ENCODE measurements at regions not wholly inside any gene's neighbourhood (a gene's known extent, or its start where the extent isn't known, plus 50 kb on each side); places are given as distances from the start of the nearest gene placed in this dataset.

- ATAC-seq (no peak), DNase-seq (ENCODE audit: low spot score) (no peak)
- H3K27ac Mint-ChIP-seq = no peak overlapping the region
- H3K27me3 Mint-ChIP-seq = peaks cover 9 to 40% of the 10 kb centered on the region in 2 donors
- H3K4me1 Mint-ChIP-seq (ENCODE audit: low read depth in 2 of 2) = peaks cover 5 to 6% of the 10 kb centered on the region in 2 donors
- no peak overlapping the region for H3K4me3 Mint-ChIP-seq
- H3K9me3 Mint-ChIP-seq = peaks cover 5% of the 10 kb centered on the region
- H3K36me3 Mint-ChIP-seq = peaks cover 15% of the 10 kb centered on the region
Measured at GRCh38 chr6:2517401-2517800, 233.3 kb downstream of the MYLK4 start.

GRCh38 chr6:2516059-2516458 is 234.7 kb downstream of the MYLK4 start:
- H3K27me3 Mint-ChIP-seq = peaks cover 7 to 45% of the 10 kb centered on the region in 2 donors
- no peaks in the 10 kb centered on the region for H3K9me3 Mint-ChIP-seq
- H3K4me1 Mint-ChIP-seq (ENCODE audit: low read depth in 2 of 2) = no peaks in the 10 kb centered on the region
- ATAC-seq = no peak
- DNase-seq (ENCODE audit: low spot score) = no peak
- H3K36me3 Mint-ChIP-seq = peaks cover 10% of the 10 kb centered on the region
- H3K4me3 Mint-ChIP-seq = no peak overlapping the region
- no peak overlapping the region for H3K27ac Mint-ChIP-seq

GRCh38 chr6:2514965-2515543 is 235.7 kb downstream of the MYLK4 start:
- ATAC-seq (no peak), DNase-seq (ENCODE audit: low spot score) (no peak)
- no peaks in the 10 kb centered on the region for H3K4me1 Mint-ChIP-seq (ENCODE audit: low read depth in 2 of 2)
- H3K27ac Mint-ChIP-seq = no peak overlapping the region
- H3K9me3 Mint-ChIP-seq = no peaks in the 10 kb centered on the region
- H3K4me3 Mint-ChIP-seq = no peak overlapping the region
- H3K27me3 Mint-ChIP-seq = peaks cover 9 to 41% of the 10 kb centered on the region in 2 donors
- peaks cover 5% of the 10 kb centered on the region for H3K36me3 Mint-ChIP-seq

GRCh38 chr6:2512802-2513201 is 237.9 kb downstream of the MYLK4 start:
- DNase-seq (ENCODE audit: low spot score) (no peak), ATAC-seq (no peak)
- no peak overlapping the region for H3K27ac Mint-ChIP-seq
- H3K4me1 Mint-ChIP-seq (ENCODE audit: low read depth in 2 of 2) = no peaks in the 10 kb centered on the region
- H3K4me3 Mint-ChIP-seq = no peak overlapping the region
- no peaks in the 10 kb centered on the region for H3K36me3 Mint-ChIP-seq
- H3K9me3 Mint-ChIP-seq = no peaks in the 10 kb centered on the region
- peaks cover 11 to 43% of the 10 kb centered on the region in 2 donors for H3K27me3 Mint-ChIP-seq

- no peaks in the 10 kb centered on the region for H3K9me3 Mint-ChIP-seq
- ATAC-seq (no peak), DNase-seq (ENCODE audit: low spot score) (no peak)
- no peak overlapping the region for H3K27ac Mint-ChIP-seq
- H3K27me3 Mint-ChIP-seq = peaks cover 28 to 67% of the 10 kb centered on the region in 2 donors
- H3K4me3 Mint-ChIP-seq = no peak overlapping the region
- no peaks in the 10 kb centered on the region for H3K4me1 Mint-ChIP-seq (ENCODE audit: low read depth in 2 of 2)
- H3K36me3 Mint-ChIP-seq = no peaks in the 10 kb centered on the region
Measured at GRCh38 chr6:2510316-2510715, 240.4 kb downstream of the MYLK4 start.

GRCh38 chr6:2509711-2510110 is 241.0 kb downstream of the MYLK4 start:
- peaks cover 25 to 63% of the 10 kb centered on the region in 2 donors for H3K27me3 Mint-ChIP-seq
- DNase-seq (ENCODE audit: low spot score) (no peak), ATAC-seq (no peak)
- no peak overlapping the region for H3K4me3 Mint-ChIP-seq
- H3K9me3 Mint-ChIP-seq = no peaks in the 10 kb centered on the region
- H3K4me1 Mint-ChIP-seq (ENCODE audit: low read depth in 2 of 2) = no peaks in the 10 kb centered on the region
- H3K27ac Mint-ChIP-seq = no peak overlapping the region
- H3K36me3 Mint-ChIP-seq = no peaks in the 10 kb centered on the region

- peaks cover 29 to 62% of the 10 kb centered on the region in 2 donors for H3K27me3 Mint-ChIP-seq
- DNase-seq (ENCODE audit: low spot score) (no peak), ATAC-seq (no peak)
- no peaks in the 10 kb centered on the region for H3K4me1 Mint-ChIP-seq (ENCODE audit: low read depth in 2 of 2)
- H3K4me3 Mint-ChIP-seq = no peak overlapping the region
- no peaks in the 10 kb centered on the region for H3K9me3 Mint-ChIP-seq
- no peaks in the 10 kb centered on the region for H3K36me3 Mint-ChIP-seq
- H3K27ac Mint-ChIP-seq = no peak overlapping the region
Measured at GRCh38 chr6:2508071-2508470, 242.7 kb downstream of the MYLK4 start.

- Mint-ChIP-seq H3K36me3 (no peaks in the 10 kb centered on the region), H3K4me1 (ENCODE audit: low read depth in 2 of 2) (no peaks in the 10 kb centered on the region), H3K27ac (no peak overlapping the region), H3K27me3 (peaks cover 29 to 62% of the 10 kb centered on the region in 2 donors), H3K4me3 (no peak overlapping the region), H3K9me3 (no peaks in the 10 kb centered on the region)
- DNase-seq (ENCODE audit: low spot score) (no peak), ATAC-seq (no peak)
Measured at GRCh38 chr6:2507521-2508037, 243.1 kb downstream of the MYLK4 start.

- Mint-ChIP-seq H3K4me1 (ENCODE audit: low read depth in 2 of 2) (no peaks in the 10 kb centered on the region), H3K36me3 (no peaks in the 10 kb centered on the region), H3K9me3 (no peaks in the 10 kb centered on the region), H3K27ac (no peak overlapping the region), H3K27me3 (peaks cover 31 to 60% of the 10 kb centered on the region in 2 donors), H3K4me3 (no peak overlapping the region)
- DNase-seq (ENCODE audit: low spot score) = no peak
- no peak for ATAC-seq
Measured at GRCh38 chr6:2507016-2507415, 243.7 kb downstream of the MYLK4 start.

- Mint-ChIP-seq H3K4me1 (ENCODE audit: low read depth in 2 of 2) (no peaks in the 10 kb centered on the region), H3K4me3 (no peak overlapping the region), H3K9me3 (no peaks in the 10 kb centered on the region), H3K36me3 (no peaks in the 10 kb centered on the region), H3K27me3 (peaks cover 27 to 46% of the 10 kb centered on the region in 2 donors), H3K27ac (no peak overlapping the region)
- ATAC-seq (no peak), DNase-seq (ENCODE audit: low spot score) (no peak)
Measured at GRCh38 chr6:2505624-2506023, 245.1 kb downstream of the MYLK4 start.

GRCh38 chr6:2504495-2505064 is 246.1 kb downstream of the MYLK4 start:
- DNase-seq (ENCODE audit: low spot score) (no peak), ATAC-seq (peak in 1 of 2 donors; percentile 17)
- Mint-ChIP-seq H3K9me3 (no peaks in the 10 kb centered on the region), H3K27ac (no peak overlapping the region), H3K4me1 (ENCODE audit: low read depth in 2 of 2) (no peaks in the 10 kb centered on the region), H3K27me3 (peaks cover 27 to 46% of the 10 kb centered on the region in 2 donors), H3K4me3 (no peak overlapping the region), H3K36me3 (no peaks in the 10 kb centered on the region)

- H3K4me3 Mint-ChIP-seq = no peak overlapping the region
- no peak overlapping the region for H3K27ac Mint-ChIP-seq
- no peaks in the 10 kb centered on the region for H3K4me1 Mint-ChIP-seq (ENCODE audit: low read depth in 2 of 2)
- H3K9me3 Mint-ChIP-seq = no peaks in the 10 kb centered on the region
- H3K36me3 Mint-ChIP-seq = no peaks in the 10 kb centered on the region
- peaks cover 27 to 46% of the 10 kb centered on the region in 2 donors for H3K27me3 Mint-ChIP-seq
- ATAC-seq = no peak
- DNase-seq (ENCODE audit: low spot score) = no peak
Measured at GRCh38 chr6:2503816-2504494, 246.8 kb downstream of the MYLK4 start.

GRCh38 chr6:2502998-2503674 is 247.6 kb downstream of the MYLK4 start:
- Mint-ChIP-seq H3K27me3 (peaks cover 24 to 42% of the 10 kb centered on the region in 2 donors), H3K4me3 (no peak overlapping the region), H3K36me3 (no peaks in the 10 kb centered on the region), H3K27ac (no peak overlapping the region), H3K4me1 (ENCODE audit: low read depth in 2 of 2) (no peaks in the 10 kb centered on the region), H3K9me3 (no peaks in the 10 kb centered on the region)
- no peak for ATAC-seq
- no peak for DNase-seq (ENCODE audit: low spot score)

All from natural killer cell treated with Interleukin-12 subunit alpha and Interleukin-12 subunit beta and Interleukin-15 and Interleukin-18, amount 100 ng/mL, for 72 hours (primary cell).